Adrenal gland (tissue), 5 donors: ENCODE measurements at regions not wholly inside any gene's neighbourhood (a gene's known extent, or its start where the extent isn't known, plus 50 kb on each side); places are given as distances from the start of the nearest gene placed in this dataset.

ENCODE experiments used
- POLR2A ChIP-seq, 2 donors: fragments of 450-650 bp; IDR thresholded peaks; one replicate each; pipeline ENCODE4 v1.6.1; 2017; ENCODE audit warnings: antibody characterized with exemption in 2 of 2, mild to moderate bottlenecking in 2 of 2, moderate library complexity in 1 of 2
- TF ChIP-seq, protein P1 (sequence below), 6 experiments: fragments of 450-650 bp in 4 of 6; fragments of 200-600 bp in 2 of 6; sonication (generic) in 1 of 6; IDR thresholded peaks; 1 replicate in 5 of 6; 2 replicates in 1 of 6; pipeline versions ENCODE4 v1.5.1 to v1.8.0; 2016 to 2021; ENCODE audit warnings: antibody characterized with exemption in 6 of 6, mild to moderate bottlenecking in 2 of 6, moderate library complexity in 1 of 6
- donor health status: DM: no; HTN: no; CAD: no.

DNA sequence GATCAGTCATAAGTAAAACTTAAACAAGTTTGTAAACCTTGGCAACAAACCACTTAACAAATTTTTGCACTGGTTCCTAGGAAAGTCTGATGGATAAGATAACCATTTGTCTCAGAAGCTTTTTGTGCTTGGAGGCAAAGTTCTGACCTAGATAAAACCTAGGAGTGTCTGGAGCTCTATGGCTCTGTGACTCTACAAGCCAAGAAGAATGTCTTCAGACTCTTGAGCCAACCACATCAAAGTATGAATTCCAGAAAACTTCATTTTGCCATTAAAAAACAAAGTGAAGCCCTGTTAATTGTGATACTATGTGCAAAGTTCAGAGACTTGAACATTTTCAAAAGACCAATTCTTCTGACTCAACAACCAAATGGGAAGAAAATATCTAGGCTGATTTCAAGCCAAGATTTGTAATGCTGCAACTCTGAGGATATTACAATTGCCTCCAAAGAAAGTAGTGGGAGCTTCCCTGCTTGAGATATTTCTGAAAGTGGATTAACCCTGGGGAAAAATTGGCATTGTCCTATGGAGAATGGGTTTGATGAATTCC, 158.1 kb upstream of the FOXQ1 start:
- no peak for TF ChIP-seq POLR2A (IDR thresholded peaks at IDR 0.05)
- TF ChIP-seq, protein P1, sequence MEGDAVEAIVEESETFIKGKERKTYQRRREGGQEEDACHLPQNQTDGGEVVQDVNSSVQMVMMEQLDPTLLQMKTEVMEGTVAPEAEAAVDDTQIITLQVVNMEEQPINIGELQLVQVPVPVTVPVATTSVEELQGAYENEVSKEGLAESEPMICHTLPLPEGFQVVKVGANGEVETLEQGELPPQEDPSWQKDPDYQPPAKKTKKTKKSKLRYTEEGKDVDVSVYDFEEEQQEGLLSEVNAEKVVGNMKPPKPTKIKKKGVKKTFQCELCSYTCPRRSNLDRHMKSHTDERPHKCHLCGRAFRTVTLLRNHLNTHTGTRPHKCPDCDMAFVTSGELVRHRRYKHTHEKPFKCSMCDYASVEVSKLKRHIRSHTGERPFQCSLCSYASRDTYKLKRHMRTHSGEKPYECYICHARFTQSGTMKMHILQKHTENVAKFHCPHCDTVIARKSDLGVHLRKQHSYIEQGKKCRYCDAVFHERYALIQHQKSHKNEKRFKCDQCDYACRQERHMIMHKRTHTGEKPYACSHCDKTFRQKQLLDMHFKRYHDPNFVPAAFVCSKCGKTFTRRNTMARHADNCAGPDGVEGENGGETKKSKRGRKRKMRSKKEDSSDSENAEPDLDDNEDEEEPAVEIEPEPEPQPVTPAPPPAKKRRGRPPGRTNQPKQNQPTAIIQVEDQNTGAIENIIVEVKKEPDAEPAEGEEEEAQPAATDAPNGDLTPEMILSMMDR (IDR thresholded peaks at IDR 0.05) = no peak
